ENCODE measurements at regions not wholly inside any gene's neighbourhood (a gene's known extent, or its start where the extent isn't known, plus 50 kb on each side); places are given as distances from the start of the nearest gene placed in this dataset.

- ATAC-seq (no peak), DNase-seq (no peak)
Observed at GRCh38 chr1:231108516-231109302, 53.1 kb upstream of the TRIM67 start.

DNA sequence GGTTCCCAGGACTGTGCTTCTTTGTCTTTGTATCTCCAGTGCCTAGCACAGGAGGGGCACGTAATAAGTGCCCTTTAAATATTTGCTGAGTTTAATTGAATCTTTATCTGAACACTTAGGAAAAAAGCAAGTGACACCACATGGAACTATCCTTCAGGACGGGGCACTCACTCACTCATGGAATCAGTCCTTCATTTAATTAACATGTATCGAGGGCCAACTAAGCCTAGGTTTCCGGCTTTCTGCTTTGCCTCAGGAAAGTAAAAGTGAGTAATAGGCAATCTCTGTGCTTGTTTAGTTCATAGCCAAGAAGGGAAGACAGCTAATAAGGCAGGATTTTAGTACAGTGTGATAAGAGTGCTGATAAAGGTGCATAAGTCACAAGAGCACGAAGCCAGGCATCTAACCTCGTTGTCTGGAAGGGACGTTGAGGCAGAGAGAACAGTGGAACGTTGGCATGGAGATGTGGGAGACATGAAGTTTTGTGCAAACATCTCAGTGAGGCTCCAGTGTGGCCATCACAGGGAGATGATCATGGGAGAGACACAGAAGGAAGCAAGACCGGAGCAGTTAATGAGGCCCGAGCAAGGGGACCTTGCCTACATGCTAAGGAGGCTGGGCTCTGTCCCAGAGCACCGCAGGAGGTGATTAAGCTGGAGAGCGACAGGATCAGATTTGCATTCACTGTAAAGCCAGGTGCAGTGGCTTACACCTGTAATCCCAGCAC, 54.1 kb upstream of the TRIM67 start:
- DNase-seq (no peak), ATAC-seq (no peak)

GRCh38 chr1:231107151-231107550, 54.7 kb upstream of the TRIM67 start:
- DNase-seq (no peak), ATAC-seq (no peak)

DNA sequence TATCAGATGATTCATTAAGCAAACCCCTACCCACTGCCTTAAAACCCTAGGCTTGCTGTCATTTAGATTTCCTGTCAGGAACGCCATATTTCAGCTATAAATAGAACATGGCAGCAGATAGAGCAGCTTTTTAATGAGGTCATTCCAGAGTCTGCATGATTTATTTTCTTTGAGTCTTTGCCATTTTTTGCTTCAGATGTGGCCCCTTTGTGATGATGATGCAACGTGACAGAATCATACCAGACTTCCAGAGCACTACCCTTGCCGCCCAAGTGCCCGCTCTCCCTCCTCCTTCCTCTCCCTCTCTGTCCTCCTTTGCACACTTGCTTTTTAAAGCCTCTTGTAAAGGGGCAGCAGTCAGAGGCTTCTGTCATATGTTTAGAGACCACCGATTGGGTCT, 55.5 kb upstream of the TRIM67 start:
- ATAC-seq = no peak
- no peak for DNase-seq

DNA sequence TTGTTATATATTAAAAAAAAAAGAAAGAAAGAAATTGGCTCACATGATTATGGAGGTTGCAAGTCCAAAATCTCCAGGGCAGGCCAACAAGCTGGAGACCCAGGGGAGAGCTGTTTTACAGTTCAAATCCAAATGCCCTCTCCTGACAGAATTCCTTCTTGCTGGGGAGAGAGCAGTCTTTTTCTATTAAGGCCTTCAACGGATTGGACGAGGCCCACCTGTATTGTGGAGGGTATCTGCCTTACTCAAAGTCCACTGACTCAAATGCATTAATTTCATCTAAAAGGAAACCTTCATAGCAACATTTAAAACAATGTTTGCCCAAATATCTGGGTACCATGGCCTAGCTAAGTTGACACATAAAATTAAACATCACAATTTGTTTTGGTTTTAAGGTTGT, 56.9 kb upstream of the TRIM67 start:
- DNase-seq = no peak
- ATAC-seq = no peak

- ATAC-seq (no peak), DNase-seq (no peak)
Observed at GRCh38 chr1:231103961-231104360, 57.9 kb upstream of the TRIM67 start.

DNA sequence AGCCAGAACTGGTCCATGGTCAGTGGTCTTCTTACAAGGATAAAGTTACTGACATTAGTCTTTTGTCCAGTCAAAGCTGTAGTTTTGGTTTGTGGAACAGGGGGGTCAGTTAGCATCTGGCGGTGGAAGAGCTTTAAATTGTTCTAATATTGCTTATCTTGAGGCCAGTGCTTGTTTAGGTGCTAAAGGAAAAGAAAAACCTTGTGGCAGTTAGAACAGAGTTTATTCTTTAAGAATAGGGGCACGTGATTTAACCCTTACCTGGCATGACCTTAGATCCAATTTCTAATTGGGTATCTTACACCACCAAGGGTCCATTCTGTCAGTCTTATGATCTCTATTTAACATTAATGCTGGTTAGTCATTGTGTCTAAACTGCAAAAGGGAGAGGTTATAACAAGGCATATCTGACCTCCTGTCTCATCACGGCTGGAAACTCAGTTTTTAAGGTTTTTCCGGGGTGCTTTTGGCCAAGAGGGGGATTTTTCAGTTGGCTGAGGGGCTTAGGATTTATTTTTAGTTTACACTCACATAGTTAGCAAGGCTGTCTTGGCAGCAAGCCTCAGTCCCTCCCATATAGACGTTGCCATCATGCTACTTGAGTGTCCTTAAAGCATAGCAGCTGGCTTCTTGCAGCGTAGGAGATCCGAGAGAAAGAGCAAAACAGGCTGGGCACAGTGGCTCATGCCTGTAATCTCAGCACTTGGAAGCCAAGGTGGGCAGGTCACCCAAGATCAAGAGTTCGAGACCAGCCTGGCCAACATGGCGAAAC, 60.1 kb upstream of the FAM89A start:
- ATAC-seq (no peak), DNase-seq (no peak)

DNA sequence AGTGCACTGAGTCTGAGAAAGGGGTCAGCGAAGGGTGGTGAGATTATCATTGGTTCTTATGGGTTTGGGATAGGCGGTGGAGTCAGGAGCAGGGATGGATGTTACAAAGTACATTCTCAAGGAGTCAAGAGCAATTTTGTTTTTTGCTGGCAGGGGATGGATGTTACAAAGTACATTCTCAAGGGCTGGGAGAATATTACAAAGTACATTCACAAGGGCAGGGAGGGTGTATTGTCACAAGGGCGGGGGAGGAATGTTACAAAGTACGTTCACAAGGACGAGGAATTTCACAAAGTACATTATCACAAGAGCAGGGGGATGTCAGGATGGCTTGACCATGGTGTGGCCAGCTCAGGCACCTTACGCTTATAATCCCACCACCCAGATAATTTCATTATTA, 59.3 kb upstream of the FAM89A start:
- no peak for DNase-seq
- no peak for ATAC-seq

- no peak for ATAC-seq
Observed at GRCh38 chr1:231095595-231095994, 55.5 kb upstream of the FAM89A start.

DNA sequence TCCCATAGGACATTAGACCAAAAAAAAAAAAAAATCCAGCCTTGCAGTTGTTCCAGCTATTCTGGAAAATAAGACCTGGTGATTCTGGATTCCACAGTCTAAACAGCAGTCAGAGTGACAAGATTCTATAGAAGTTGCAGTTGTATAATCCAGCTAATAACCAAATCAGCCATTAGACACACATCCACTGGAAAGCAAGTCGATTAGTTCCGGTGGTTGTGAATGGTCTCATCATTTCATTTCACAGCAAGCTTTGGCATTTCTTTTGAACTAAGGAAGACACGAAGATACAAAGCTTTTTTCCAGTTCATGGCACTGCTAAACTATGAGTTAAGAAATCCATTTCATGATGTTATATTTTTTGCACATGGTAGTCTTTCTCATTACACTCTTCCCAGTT, 54.4 kb upstream of the FAM89A start:
- no peak for ATAC-seq
- DNase-seq = no peak

More at GRCh38 chr1:231095595-231095994, 55.5 kb upstream of the FAM89A start:
- no peak for DNase-seq

DNA sequence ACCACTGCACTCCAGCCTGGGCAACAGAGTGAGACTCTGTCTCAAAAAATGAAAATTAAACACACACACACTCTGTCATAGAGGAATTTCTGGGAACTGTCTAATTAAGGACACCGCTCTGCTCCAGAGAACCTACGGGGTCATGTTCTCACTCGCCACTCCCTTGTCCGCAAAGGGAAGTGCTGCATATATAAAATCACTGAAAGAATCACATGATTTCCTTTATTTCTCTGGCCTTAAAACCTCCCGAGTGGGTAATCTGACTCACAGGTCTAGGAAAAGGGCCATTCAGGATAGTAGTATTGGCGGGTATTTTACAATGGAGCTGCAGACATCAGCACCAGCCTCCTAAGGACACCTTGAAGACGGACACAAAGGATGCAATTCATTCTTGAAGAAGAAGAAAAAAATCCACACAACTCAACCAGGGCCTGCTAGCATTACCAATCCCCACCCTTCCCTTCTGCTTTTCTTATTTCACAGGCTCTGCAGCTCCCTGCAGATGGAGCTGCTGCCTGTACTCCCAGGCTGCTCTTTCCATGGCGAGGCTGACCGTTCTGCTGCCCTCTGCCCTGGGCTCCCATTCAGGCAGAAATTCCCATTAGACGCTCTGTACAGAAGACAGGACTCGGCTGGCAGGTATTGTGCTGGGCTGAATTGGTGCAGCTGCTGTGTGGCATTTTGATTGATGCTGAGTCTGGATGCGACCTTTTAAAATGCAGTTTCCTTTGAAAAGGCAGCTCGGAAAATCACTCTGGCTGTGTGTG, 53.3 kb upstream of the FAM89A start:
- ATAC-seq = no peak
- no peak for DNase-seq

DNA sequence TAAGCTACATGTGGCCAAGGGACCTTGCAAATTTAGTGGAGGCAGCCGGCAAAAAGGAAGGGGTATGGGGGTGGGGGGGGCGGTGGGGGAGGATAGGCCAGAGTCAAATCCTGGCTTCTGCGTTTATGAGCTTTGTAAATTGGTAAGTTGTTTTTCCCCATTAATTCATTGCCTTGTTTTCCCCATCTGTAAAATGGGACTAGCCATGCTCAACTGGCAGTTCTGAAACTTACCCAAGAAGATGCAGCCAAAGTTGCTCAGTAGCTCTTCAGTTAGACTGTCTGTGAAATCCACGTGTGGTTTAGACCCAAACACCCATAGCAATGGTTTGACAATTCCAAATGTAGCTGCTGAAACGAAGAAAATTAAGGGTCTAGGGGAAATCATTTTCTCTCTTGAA, 52.3 kb upstream of the FAM89A start:
- ATAC-seq (no peak), DNase-seq (no peak)

DNA sequence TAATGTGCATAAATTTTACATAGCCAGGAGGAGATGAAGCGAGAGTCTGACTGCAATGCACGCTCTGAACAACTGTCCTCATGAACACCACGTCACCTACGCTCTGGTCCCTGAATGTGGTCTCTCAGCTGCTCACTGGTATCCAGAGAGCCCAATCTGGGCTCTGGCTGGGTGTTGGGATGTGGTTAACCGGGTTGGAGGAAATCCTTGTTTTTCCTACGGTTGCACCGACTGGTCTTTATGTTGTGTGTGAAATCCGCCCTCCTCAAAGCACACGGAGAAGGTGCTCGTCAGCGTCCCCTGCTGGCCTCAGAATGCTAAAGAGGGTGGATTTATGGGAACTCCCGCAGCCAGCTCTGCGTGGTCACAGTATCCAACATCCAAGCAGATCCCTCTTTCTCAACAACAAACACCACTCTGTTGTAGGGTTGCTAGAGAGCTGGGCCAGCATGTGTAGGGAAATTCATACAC, 51.8 kb upstream of the FAM89A start:
- peak; percentile 48 for DNase-seq
- ATAC-seq = no peak

DNA sequence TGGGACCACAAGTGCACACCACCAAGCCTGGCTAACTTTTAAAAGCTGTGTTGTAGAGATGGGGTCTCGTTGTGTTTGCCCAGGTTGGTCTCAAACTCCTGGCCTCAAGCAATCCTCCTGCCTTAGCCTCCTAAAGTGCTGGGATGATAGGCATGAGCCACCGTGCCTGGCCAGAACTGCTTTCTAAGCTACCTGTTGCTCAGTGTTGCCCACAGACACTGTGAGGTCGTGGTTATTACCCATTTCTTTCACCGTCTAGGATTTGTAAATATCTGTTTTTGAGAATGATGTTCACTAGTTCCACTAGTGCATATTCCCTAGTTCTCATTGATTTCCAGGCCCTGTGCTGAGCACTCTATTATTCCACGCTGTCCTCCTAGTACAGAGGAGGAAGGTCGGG, 51.4 kb upstream of the FAM89A start:
- ATAC-seq (no peak), DNase-seq (no peak)

Data from stimulated activated naive CD8-positive, alpha-beta T cell treated with anti-CD3 and anti-CD28 coated beads, Interleukin-15, Interleukin-2, amounts not matched to agents 100 U/mL and 50 U/mL, for 24 hours (primary cell).